Psoas muscle (tissue), 7 donors: ENCODE measurements at regions not wholly inside any gene's neighbourhood (a gene's known extent, or its start where the extent isn't known, plus 50 kb on each side); places are given as distances from the start of the nearest gene placed in this dataset.

Experiments used
- ATAC-seq, 4 donors: fragments of 200-7000 bp; cut with Tn5 transposase; one replicate each; pipeline ENCODE4 v1.9.1; 2020; ENCODE audit warnings: moderate library complexity in 3 of 4, mild to moderate bottlenecking in 2 of 4
- DNase-seq, 2 donors: peaks; one replicate each; pipeline ENCODE4 v3.0.0-alpha.2; 2020
- H3K27ac ChIP-seq: fragments of 200-600 bp; one replicate; pipeline ENCODE4 v1.8.0; 2022
- H3K27me3 ChIP-seq, 3 donors: fragments of 200-600 bp in 1 of 3; one replicate each; pipeline versions ENCODE4 v1.6.1 to v1.8.0; 2013 to 2022; ENCODE audit warnings: low read length in 2 of 3, mild to moderate bottlenecking in 2 of 3, moderate library complexity in 1 of 3; ENCODE audit not compliant: insufficient read depth in 3 of 3
- H3K36me3 ChIP-seq, 2 donors: fragments of 200-600 bp in 1 of 2; one replicate each; pipeline versions ENCODE4 v1.6.1 to v1.8.0; 2013 to 2022; ENCODE audit warnings: low read depth in 1 of 2, mild to moderate bottlenecking in 1 of 2, moderate library complexity in 1 of 2; ENCODE audit not compliant: insufficient read depth in 1 of 2
- H3K4me1 ChIP-seq: fragments of 200-600 bp; one replicate; pipeline ENCODE4 v1.8.0; 2022
- H3K4me3 ChIP-seq: fragments of 200-600 bp; one replicate; pipeline ENCODE4 v1.8.0; 2022; ENCODE audit warnings: mild to moderate bottlenecking
- H3K9me3 ChIP-seq: fragments of 200-600 bp; one replicate; pipeline ENCODE4 v1.8.0; 2022
- WGBS, 3 donors: extraction: QIAGEN DNeasy Blood & Tissue Kit; methylation state at CpG; one replicate each; pipeline versions ENCODE4 v1.1.6 to v1.1.7; 2013; 5-methylcytosine and 5-hydroxymethylcytosine counted together
- intact Hi-C, 2 donors: fragments of 100-400 bp; cut with DNase I; formaldehyde crosslinking; loops; one replicate each; pipeline versions ENCODE4 v1.11.0 to v1.14.2; 2022
- TF ChIP-seq, protein P1 (sequence below): fragments of 200-600 bp; IDR thresholded peaks from one replicate; pipeline ENCODE4 v1.8.0; 2022; ENCODE audit warnings: antibody characterized with exemption
- donor health status: healthy with polysubstance abuse.
- donor health status: DM: no; HTN: no; CAD: no; lungs with moderate emphysema.
- donor health status: Bipolar disorder and iron deficiency.
- donor health status: healthy.
- donor health status: DM: yes; HTN: yes; CAD: no.
- donor health status: DM: no; HTN: no; CAD: no.
- donor health status: DM: yes; HTN: yes; CAD: no.

DNA sequence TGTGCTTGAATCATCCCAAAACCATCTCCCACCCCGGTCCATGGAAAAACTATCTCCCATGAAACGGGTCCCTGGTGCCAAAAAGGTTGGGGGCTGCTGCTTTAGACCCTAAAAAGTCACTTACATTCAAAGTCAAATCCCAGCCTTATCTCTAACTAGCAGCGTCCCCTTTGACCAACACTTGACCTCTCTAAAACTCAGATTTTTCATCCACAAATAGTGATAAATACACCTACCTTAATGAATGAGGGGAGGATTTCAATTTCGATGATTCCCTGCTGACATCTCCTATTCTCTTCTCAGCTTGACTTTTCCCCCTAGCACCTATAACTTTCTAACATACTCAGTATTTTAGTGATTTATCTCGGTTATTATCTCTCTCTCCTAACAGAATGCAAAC, 137.3 kb downstream of the BTG1 start:
- TF ChIP-seq, protein P1, sequence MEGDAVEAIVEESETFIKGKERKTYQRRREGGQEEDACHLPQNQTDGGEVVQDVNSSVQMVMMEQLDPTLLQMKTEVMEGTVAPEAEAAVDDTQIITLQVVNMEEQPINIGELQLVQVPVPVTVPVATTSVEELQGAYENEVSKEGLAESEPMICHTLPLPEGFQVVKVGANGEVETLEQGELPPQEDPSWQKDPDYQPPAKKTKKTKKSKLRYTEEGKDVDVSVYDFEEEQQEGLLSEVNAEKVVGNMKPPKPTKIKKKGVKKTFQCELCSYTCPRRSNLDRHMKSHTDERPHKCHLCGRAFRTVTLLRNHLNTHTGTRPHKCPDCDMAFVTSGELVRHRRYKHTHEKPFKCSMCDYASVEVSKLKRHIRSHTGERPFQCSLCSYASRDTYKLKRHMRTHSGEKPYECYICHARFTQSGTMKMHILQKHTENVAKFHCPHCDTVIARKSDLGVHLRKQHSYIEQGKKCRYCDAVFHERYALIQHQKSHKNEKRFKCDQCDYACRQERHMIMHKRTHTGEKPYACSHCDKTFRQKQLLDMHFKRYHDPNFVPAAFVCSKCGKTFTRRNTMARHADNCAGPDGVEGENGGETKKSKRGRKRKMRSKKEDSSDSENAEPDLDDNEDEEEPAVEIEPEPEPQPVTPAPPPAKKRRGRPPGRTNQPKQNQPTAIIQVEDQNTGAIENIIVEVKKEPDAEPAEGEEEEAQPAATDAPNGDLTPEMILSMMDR = no peak
- no peaks in the 10 kb centered on the region for H3K9me3 ChIP-seq
- H3K4me1 ChIP-seq = no peaks in the 10 kb centered on the region
- 88 to 91% (median 89%) methylated on average over 5 of the region's 5 CpGs for WGBS, 3 donors
- ATAC-seq (no peak), DNase-seq (no peak)
- H3K36me3 ChIP-seq = no peaks in the 10 kb centered on the region
- no peaks in the 10 kb centered on the region for H3K27me3 ChIP-seq
- intact Hi-C loops = no loop called here
- no peak overlapping the region for H3K4me3 ChIP-seq
- H3K27ac ChIP-seq = no peak overlapping the region

DNA sequence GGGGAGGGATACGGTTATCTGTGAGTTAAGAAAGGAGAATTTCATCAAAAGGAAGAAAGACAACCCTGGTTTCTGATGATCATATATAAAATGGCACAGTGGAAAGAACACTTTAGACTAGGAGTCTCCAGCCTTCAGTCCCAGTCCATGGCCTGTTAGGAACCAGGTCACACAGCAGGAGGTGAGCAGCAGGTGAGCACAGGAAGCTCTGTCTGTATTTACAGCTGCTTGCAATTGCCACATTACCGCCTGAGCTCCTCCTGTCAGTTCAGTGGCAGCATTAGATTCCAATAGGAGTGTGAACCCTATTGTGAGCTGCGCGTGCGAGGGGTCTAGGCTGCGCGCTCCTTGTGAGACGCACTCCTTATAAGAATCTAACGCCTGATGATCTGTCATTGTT, 137.9 kb downstream of the BTG1 start:
- Histone ChIP-seq H3K27ac (no peak overlapping the region), H3K4me1 (no peaks in the 10 kb centered on the region), H3K36me3 (no peaks in the 10 kb centered on the region), H3K9me3 (no peaks in the 10 kb centered on the region), H3K27me3 (no peaks in the 10 kb centered on the region), H3K4me3 (no peak overlapping the region)
- whole genome bisulfite sequencing, 3 donors = 97 to 98% (median 97%) methylated on average over 9 of the region's 9 CpGs
- ATAC-seq = no peak
- TF ChIP-seq, protein P1 = no peak
- intact Hi-C loops = no loop called here
- no peak for DNase-seq

DNA sequence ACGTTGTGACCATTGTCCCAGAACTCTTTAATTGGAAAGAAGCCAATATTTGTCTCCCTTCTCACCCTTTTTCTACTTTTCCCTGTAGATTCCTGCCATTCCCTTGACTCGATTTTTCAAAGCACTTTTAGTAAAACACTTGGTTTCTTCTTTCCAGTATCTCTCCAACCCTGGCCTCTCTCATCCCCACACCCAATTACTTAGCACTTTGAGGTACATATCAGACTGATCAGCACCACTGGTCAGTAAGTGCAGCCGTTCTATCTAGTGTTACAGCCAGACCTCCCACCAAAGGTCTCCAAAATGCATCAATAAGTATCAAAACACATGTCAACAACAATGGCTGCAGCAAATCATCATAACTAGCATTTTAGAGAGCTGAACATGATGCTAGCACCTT, 141.9 kb downstream of the BTG1 start:
- WGBS, 3 donors = 43 to 45% (median 43%) methylated on average over 3 of the region's 3 CpGs
- no peak for ATAC-seq
- intact Hi-C loops = no loop called here
- TF ChIP-seq, protein P1 = no peak
- Histone ChIP-seq H3K4me1 (no peaks in the 10 kb centered on the region), H3K9me3 (no peaks in the 10 kb centered on the region), H3K36me3 (no peaks in the 10 kb centered on the region), H3K27ac (no peak overlapping the region), H3K27me3 (no peaks in the 10 kb centered on the region), H3K4me3 (no peak overlapping the region)
- DNase-seq = no peak

DNA sequence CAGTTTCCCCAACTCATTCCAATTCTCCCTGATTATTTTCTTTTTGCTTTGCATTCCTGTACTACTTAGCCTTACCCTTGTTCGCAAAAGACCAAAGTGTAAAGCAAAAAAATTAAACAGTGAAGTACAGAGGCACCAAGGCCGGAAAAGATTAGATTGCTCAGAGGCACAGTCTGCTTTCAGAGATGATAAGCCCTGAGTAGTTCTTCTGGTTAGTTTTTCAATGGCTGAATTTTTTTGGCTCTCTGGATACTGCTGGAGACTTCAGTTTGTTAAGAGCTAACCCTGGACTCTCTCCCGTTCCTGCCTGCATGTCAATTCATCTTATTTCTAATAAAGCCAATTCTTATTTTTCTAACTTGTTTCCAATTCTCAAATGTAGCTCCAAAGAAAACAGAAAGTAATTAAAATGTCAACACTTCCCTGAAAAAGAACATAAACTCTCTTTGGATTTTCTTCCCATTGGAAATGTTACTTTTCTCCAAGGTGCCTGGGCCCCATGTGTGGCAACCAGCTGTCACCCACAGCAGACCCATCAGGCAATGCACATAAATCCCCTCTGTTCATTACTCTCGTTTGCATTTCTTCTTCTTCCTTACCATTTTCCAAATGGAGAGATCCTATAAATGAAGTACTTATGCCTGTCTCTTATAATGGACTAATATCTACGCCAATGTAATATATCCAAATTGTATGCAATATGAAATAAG, 142.8 kb downstream of the BTG1 start:
- no peaks in the 10 kb centered on the region for H3K36me3 ChIP-seq
- intact Hi-C loops = no loop called here
- ATAC-seq (no peak), DNase-seq (no peak)
- H3K27ac ChIP-seq = no peak overlapping the region
- no peaks in the 10 kb centered on the region for H3K4me1 ChIP-seq
- no peaks in the 10 kb centered on the region for H3K9me3 ChIP-seq
- no peak overlapping the region for H3K4me3 ChIP-seq
- TF ChIP-seq, protein P1 = no peak
- WGBS, 3 donors = 75 to 82% (median 77%) methylated on average over 5 of the region's 5 CpGs
- H3K27me3 ChIP-seq = no peaks in the 10 kb centered on the region

DNA sequence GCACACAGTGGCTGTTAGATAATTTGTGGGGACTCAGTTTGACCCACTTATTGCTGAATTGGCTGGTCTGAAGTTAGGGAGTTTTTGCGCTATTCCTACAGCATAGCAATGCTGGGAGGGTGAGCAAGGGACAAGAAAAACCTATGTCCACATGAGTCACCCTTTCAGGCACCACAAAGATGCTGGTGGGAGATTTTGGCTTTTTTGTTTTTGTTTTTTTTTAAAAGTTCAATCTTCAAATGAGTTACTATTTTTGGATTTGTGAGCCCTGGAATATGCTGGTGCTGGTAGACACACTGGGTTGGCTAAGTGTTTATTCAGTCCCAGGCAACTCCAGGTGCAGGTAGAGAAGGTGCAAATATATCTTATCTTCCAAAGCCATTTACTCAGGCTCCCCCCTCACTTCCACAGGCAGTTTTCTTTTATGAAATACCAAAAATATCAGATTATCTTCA, 143.4 kb downstream of the BTG1 start:
- 97 to 100% (median 98%) methylated on average over 1 of the region's 1 CpG for WGBS, 3 donors
- Histone ChIP-seq H3K27me3 (no peaks in the 10 kb centered on the region), H3K4me1 (no peaks in the 10 kb centered on the region), H3K9me3 (no peaks in the 10 kb centered on the region), H3K4me3 (no peak overlapping the region), H3K36me3 (no peaks in the 10 kb centered on the region), H3K27ac (no peak overlapping the region)
- DNase-seq = no peak
- ATAC-seq = no peak
- intact Hi-C loops = no loop called here
- TF ChIP-seq, protein P1 = no peak
